ENCODE measurements at regions not wholly inside any gene's neighbourhood (a gene's known extent, or its start where the extent isn't known, plus 50 kb on each side); places are given as distances from the start of the nearest gene placed in this dataset.

- TF ChIP-seq CTCF (IDR thresholded peaks at IDR 0.05) (peak in 2 of 6 experiments; percentile 47 to 65), POLR2A (IDR thresholded peaks at IDR 0.05) (no peak)
Measured at GRCh38 chrX:131778269-131779218, 234.7 kb downstream of the OR13H1 start.
